Stimulated activated CD4-positive, alpha-beta T cell treated with anti-CD3 and anti-CD28 coated beads, Interleukin-4, amount 100 ng/mL, for 1 hour (primary cell): ENCODE measurements at regions not wholly inside any gene's neighbourhood (a gene's known extent, or its start where the extent isn't known, plus 50 kb on each side); places are given as distances from the start of the nearest gene placed in this dataset.

Experiments
- DNase-seq: peaks from one replicate; pipeline ENCODE4 v3.0.0-alpha.2; 2020

GRCh38 chr14:34005901-34006300, 55.0 kb upstream of the EGLN3 start:
- no peak for DNase-seq

- no peak for DNase-seq
Observed at GRCh38 chr14:34004881-34005280, 54.0 kb upstream of the EGLN3 start.

- DNase-seq, result no peak
Observed at GRCh38 chr14:34003691-34004090, 52.8 kb upstream of the EGLN3 start.

- DNase-seq, result no peak
Observed at GRCh38 chr14:34003082-34003668, 52.3 kb upstream of the EGLN3 start.
